ENCODE measurements at regions not wholly inside any gene's neighbourhood (a gene's known extent, or its start where the extent isn't known, plus 50 kb on each side); places are given as distances from the start of the nearest gene placed in this dataset.

GRCh38 chr4:137663251-137664045 is 131.2 kb upstream of the PCDH18 start:
- DNase-seq, result no peak

DNA sequence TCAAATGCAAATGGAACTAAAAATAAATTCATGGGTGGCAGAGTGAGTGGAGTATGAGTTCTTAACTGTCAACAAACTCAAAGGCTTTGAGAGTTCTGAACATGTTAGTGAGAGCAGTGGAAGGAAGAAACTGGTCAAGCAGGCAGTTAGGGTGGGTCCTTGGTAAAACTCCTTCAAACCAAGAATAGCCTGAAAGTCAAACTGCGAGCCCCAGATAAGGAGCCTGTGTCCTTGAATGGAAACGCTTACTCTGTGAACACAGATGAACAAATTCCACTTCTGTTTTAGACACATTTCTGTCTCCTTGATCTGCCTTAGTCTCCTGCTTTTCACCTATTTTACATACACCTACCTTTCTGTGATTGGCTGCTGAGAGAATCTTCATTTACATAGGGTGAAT is 129.4 kb upstream of the PCDH18 start:
- DNase-seq, result no peak

GRCh38 chr4:137660211-137660610 is 127.9 kb upstream of the PCDH18 start:
- no peak for DNase-seq

DNA sequence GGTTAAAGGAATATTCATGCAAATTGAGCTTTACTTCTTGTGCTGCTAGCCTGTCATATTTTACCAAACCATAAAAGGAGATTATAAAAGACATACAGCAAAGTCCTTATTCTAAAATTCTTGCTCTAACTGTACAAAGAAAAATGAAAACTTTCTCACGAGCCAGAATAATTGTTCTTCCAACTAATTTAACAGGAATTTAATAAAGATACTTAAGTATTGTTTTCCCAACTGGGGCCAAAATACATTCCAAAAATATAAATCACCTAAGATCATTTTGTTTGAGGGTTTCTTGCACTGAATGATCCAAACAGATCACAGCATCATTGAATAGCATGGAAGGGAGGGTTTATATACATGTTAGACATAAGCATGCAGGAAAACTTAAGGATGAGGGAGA is 127.1 kb upstream of the PCDH18 start:
- DNase-seq, result no peak

- DNase-seq, result no peak
These were observed 124.4 kb upstream of the PCDH18 start for GRCh38 chr4:137656661-137657060.

DNA sequence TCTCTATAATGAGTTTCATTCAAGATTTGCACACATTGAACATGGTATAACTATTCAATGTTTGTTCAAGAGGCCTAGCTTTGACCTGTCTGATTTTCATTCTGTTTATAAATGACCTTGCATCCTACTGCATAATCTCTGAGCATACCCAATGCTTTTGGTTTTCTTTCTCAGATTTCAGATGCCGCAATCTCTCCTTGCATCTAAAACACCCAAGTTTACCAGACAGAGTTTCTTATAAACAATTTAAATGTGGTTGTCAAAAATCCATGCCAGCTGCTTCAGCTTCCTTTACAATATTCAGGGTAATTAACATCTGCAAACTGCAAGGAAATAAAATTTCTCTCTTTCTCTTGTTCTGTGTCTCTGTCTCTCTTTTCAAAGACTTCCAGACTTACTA is 123.0 kb upstream of the PCDH18 start:
- no peak for DNase-seq

GRCh38 chr4:137651128-137651527 is 118.8 kb upstream of the PCDH18 start:
- no peak for DNase-seq

- no peak for DNase-seq
These were observed 117.6 kb upstream of the PCDH18 start for GRCh38 chr4:137649711-137650450.

DNA sequence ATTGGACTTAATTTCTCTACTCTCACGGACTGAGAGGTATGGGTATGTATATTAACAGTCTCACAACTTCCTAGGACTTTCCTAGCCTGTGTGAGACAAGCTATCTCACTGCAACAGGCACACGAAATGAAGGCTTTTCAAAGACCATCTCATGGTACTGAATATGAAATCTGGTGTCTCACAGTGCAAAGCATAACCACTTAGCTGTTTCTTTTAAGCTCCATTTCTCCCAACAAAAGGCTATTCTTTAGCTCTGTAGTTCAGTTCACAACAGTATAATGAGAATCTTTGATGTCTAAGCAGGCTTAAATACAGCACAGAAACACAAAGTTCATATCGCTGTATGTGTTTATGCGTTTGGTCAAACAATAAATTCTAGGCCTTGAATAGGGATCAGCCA is 116.2 kb upstream of the PCDH18 start:
- no peak for DNase-seq

DNA sequence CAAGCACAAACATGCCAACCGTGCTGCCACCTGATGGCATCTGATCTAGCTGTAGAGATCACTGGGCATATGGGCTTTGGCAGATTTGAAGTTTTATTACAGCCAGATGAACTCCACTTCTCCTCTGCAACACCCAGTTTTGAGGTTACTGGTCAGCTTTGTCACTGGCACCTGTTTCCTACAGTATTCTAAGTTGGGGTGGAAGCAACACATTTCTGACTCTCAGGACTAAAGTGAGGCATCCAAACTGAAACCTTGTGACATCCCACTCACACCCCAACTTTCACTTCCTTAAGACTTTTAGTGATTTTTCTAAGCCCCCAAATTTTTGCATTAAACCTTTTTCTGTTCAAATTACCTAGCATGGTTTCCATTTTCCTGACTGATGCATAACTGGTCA is 115.1 kb upstream of the PCDH18 start:
- DNase-seq, result no peak

DNA sequence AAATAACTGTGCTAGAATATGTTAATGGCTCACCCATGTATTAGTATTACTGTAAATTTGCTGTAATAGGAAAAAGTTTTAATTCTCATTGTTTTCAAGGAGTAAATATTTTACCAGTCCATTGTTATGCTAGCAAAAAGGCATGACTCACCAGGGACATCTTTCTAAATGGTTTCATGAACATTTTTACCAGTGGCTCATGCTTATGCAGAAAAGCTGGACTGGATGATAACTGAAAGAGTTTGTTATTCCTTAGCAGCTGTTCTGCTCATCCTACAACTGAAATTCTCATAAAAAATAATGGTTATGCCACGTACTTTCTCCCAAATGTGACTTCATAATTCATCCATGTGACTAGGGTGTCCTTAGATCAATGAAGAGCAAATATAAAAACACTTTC is 111.9 kb upstream of the PCDH18 start:
- DNase-seq, result no peak

- no peak for DNase-seq
These were observed 109.2 kb upstream of the PCDH18 start for GRCh38 chr4:137641544-137641943.

GRCh38 chr4:137640838-137641158 is 108.5 kb upstream of the PCDH18 start:
- DNase-seq, result no peak

GRCh38 chr4:137640156-137640837 is 108.0 kb upstream of the PCDH18 start:
- no peak for DNase-seq

DNA sequence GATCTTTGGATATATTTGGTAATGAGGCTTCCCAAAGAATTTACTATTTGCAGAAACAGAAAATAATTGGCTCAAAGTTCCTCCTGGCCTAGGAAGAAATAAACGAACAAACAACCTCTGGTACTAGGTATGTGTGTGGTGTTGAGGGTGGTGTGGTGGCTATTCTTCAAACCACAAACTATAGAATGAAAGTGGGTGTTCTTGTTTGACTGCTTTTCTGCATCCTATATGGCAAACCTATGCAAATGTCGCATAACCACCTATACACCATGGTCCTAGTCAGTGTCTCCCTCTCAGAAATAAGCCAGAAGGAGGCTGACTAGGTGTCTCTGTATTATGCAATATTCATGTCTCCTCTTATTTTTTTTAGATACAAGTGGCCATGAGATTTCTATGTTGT is 106.6 kb upstream of the PCDH18 start:
- DNase-seq, result no peak

DNA sequence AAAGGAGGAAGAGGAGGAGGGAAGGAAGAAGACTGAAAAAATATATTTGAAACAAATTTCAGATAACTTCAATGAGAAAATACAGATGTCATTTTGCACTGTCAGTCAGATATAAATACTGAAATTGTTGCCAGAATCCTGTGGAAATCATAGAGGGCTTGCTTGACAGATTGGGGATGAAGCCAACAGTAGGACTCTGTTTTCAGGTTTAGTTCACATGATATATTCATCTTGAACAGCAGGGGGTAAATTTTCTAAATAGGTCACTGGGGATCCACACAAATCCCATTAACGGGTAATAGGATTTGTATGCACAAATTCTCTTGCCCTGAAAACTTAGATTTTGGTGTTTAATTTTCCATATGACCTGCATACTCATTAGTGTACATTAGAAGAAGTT is 103.3 kb upstream of the PCDH18 start:
- no peak for DNase-seq

GRCh38 chr4:137635108-137635507 is 102.8 kb upstream of the PCDH18 start:
- no peak for DNase-seq

DNA sequence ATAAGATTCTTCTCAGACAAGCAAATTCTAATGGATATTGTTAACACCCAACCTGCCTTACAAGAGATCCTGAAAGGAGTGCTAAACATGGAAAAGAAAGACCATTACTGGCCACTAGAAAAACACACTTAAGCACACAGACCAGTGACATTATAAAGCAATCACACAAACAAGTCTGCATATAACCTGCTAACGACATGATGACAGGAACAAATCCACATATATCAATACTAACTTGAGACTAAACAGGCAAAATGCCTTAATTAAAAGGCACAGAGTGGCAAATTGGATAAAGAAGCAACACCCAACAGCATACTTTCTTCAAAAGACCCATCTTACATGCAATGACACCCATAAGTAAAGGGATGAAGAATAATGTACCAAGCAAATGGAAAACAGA is 100.5 kb upstream of the PCDH18 start:
- DNase-seq, result no peak

- no peak for DNase-seq
These were observed 99.3 kb upstream of the PCDH18 start for GRCh38 chr4:137631605-137632004.

DNA sequence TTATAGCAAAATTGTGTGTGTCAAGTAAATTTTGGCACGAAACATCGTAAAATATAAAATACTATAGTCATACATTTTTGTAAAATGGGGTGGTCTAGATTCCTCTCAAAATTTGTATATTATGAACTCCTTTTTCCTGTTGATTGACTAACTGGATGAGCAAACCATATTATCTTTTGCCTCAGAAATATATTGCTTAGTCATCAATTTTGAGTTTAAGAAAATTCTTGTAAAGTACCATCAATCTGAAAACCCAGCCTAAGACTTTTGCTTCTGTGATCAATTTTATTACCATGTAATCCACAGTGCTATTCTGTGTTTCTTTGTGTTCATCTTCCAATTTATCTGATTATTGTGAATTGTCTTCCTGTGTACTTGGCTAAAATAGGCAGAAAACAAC is 98.0 kb upstream of the PCDH18 start:
- no peak for DNase-seq

GRCh38 chr4:137627739-137628460 is 95.6 kb upstream of the PCDH18 start:
- DNase-seq, result no peak

DNA sequence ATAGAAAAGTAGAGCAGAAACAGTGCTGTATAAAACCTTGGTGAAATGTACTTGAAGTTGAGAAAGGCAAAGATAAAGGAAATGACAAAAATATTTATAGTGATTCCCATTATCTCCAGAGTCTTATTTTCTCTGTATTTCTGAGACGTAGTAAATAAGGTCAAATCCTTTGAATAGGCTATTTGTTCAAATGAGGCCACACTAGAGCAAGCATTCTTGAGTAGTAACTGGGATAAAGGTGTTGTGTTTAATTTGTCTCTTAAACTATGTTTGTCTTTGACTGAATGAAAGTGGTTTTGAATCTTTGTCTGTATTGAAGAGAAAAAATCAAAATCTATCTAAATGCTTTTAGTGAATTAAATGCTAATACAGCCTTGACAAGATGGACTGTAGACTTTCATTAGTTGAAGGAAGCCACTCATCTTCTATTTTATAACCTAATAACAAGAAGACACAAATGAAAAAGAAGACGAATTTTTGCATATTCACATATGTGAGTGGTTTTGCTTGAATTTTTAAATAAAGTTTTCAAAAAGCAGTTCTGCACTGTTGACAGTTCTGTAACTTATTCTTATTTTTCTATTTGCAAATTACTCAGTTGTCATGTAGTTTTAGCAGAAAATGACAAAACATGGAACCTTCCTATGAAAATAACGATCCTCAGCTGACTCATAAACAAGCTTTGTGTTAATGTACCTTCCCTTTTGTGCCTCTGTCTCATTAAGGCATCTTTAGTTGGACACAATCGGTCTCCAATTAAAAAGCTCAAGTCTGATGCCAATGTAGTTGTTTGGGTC is 94.8 kb upstream of the PCDH18 start:
- no peak for DNase-seq

- no peak for DNase-seq
These were observed 90.7 kb upstream of the PCDH18 start for GRCh38 chr4:137623013-137623412.

All from NCI-H1105 (cell line).